ENCODE measurements at regions not wholly inside any gene's neighbourhood (a gene's known extent, or its start where the extent isn't known, plus 50 kb on each side); places are given as distances from the start of the nearest gene placed in this dataset.

DNA sequence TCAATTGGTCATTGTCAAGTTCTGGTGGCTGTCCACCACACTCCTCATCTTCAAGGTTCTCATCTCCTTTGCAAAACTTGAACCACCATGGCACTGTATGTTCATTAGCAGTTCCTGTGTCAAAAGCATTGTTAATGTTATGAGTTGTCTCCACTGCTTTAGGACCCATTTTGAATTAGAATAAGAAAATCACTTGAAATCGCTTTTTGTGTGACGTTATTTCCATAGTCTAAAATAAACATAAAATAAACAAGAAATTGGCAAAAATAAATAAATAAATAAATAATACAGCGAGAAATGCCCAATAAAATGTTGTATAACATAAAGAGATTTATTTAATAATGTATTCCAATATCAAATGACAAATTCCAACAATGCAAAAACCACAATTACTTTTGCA, 195.5 kb upstream of the CDC14C start:
- TF ChIP-seq, protein P1, sequence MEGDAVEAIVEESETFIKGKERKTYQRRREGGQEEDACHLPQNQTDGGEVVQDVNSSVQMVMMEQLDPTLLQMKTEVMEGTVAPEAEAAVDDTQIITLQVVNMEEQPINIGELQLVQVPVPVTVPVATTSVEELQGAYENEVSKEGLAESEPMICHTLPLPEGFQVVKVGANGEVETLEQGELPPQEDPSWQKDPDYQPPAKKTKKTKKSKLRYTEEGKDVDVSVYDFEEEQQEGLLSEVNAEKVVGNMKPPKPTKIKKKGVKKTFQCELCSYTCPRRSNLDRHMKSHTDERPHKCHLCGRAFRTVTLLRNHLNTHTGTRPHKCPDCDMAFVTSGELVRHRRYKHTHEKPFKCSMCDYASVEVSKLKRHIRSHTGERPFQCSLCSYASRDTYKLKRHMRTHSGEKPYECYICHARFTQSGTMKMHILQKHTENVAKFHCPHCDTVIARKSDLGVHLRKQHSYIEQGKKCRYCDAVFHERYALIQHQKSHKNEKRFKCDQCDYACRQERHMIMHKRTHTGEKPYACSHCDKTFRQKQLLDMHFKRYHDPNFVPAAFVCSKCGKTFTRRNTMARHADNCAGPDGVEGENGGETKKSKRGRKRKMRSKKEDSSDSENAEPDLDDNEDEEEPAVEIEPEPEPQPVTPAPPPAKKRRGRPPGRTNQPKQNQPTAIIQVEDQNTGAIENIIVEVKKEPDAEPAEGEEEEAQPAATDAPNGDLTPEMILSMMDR (conservative IDR thresholded peaks at IDR 0.05; ENCODE audit: low read depth, low read length), result no peak
- no peak for TF ChIP-seq EZH2 (IDR thresholded peaks at IDR 0.05; ENCODE audit: borderline replicate concordance, low read depth, low read length, poor library complexity, severe bottlenecking)
